Activated naive CD4-positive, alpha-beta T cell treated with Interleukin-2 at 50 U/mL for 16 hours (primary cell): ENCODE measurements at regions not wholly inside any gene's neighbourhood (a gene's known extent, or its start where the extent isn't known, plus 50 kb on each side); places are given as distances from the start of the nearest gene placed in this dataset.

ENCODE experiments used
- DNase-seq: peaks from one replicate; pipeline ENCODE4 v3.0.0-alpha.2; 2020

- no peak for DNase-seq
These were observed 203.8 kb upstream of the RGS6 start for GRCh38 chr14:71728386-71728785.

GRCh38 chr14:71729596-71729995 is 202.6 kb upstream of the RGS6 start:
- DNase-seq: no peak

GRCh38 chr14:71730471-71730870 is 201.8 kb upstream of the RGS6 start:
- DNase-seq: no peak

- DNase-seq: no peak
These were observed 201.1 kb upstream of the RGS6 start for GRCh38 chr14:71731096-71731495.

- no peak for DNase-seq
These were observed 198.9 kb upstream of the RGS6 start for GRCh38 chr14:71733210-71733883.

- DNase-seq: no peak
These were observed 198.2 kb upstream of the RGS6 start for GRCh38 chr14:71734076-71734475.

- DNase-seq: no peak
These were observed 197.3 kb upstream of the RGS6 start for GRCh38 chr14:71734885-71735284.

- no peak for DNase-seq
These were observed 194.5 kb upstream of the RGS6 start for GRCh38 chr14:71737760-71738159.

GRCh38 chr14:71739273-71739990 is 192.8 kb upstream of the RGS6 start:
- DNase-seq: no peak

- no peak for DNase-seq
These were observed 191.0 kb upstream of the RGS6 start for GRCh38 chr14:71741241-71741640.

GRCh38 chr14:71742485-71742884 is 189.7 kb upstream of the RGS6 start:
- no peak for DNase-seq

- no peak for DNase-seq
These were observed 187.2 kb upstream of the RGS6 start for GRCh38 chr14:71745072-71745471.

GRCh38 chr14:71748196-71748595 is 184.0 kb upstream of the RGS6 start:
- DNase-seq: no peak

GRCh38 chr14:71749613-71750238 is 182.5 kb upstream of the RGS6 start:
- no peak for DNase-seq

- DNase-seq: no peak
These were observed 181.0 kb upstream of the RGS6 start for GRCh38 chr14:71751264-71751663.

- DNase-seq: no peak
These were observed 180.0 kb upstream of the RGS6 start for GRCh38 chr14:71752111-71752738.

- peak; percentile 73 for DNase-seq
These were observed 179.0 kb upstream of the RGS6 start for GRCh38 chr14:71753126-71753830.

- no peak for DNase-seq
These were observed 178.3 kb upstream of the RGS6 start for GRCh38 chr14:71753976-71754375.

GRCh38 chr14:71754422-71755095 is 177.7 kb upstream of the RGS6 start:
- DNase-seq: no peak

GRCh38 chr14:71758229-71758951 is 173.8 kb upstream of the RGS6 start:
- DNase-seq: no peak

GRCh38 chr14:71762575-71762974 is 169.7 kb upstream of the RGS6 start:
- DNase-seq: no peak
